GM12892 (cell line): ENCODE measurements at regions not wholly inside any gene's neighbourhood (a gene's known extent, or its start where the extent isn't known, plus 50 kb on each side); places are given as distances from the start of the nearest gene placed in this dataset.

Experiments used
- POLR2A ChIP-seq: IDR thresholded peaks from 2 replicates; pipeline ENCODE4 v1.6.1; 2011; ENCODE audit warnings: low read depth, low read length, control low read depth
- POLR2AphosphoS5 ChIP-seq: IDR thresholded peaks from 2 replicates; pipeline ENCODE4 v1.6.1; 2011; ENCODE audit warnings: low read depth, low read length, control low read depth

- no peak for TF ChIP-seq POLR2A
- TF ChIP-seq POLR2AphosphoS5: no peak
Observed at GRCh38 chr2:8459474-8459873, 222.4 kb upstream of the ID2 start.
